HUES64 (cell line): ENCODE measurements at regions not wholly inside any gene's neighbourhood (a gene's known extent, or its start where the extent isn't known, plus 50 kb on each side); places are given as distances from the start of the nearest gene placed in this dataset.

Experiments used
- H3K27ac ChIP-seq: 2 replicates; pipeline ENCODE4 v1.7.0; 2013; ENCODE audit warnings: low read depth, low read length, inconsistent platforms
- H3K27me3 ChIP-seq: 2 replicates; pipeline ENCODE4 v1.6.1; 2013; ENCODE audit warnings: mild to moderate bottlenecking, low read length; ENCODE audit not compliant: insufficient read depth
- H3K36me3 ChIP-seq: 2 replicates; pipeline ENCODE4 v1.6.1; 2013; ENCODE audit warnings: mild to moderate bottlenecking, low read length; ENCODE audit not compliant: insufficient read depth
- H3K4me1 ChIP-seq: 2 replicates; pipeline ENCODE4 v1.6.1; 2013; ENCODE audit warnings: mild to moderate bottlenecking, low read length, moderate library complexity; ENCODE audit not compliant: insufficient read depth
- H3K4me3 ChIP-seq: 2 replicates; pipeline ENCODE4 v1.5.1; 2013; ENCODE audit warnings: mild to moderate bottlenecking, low read length, moderate library complexity
- H3K9ac ChIP-seq: 2 replicates; pipeline ENCODE4 v1.6.1; 2013; ENCODE audit warnings: mild to moderate bottlenecking, low read depth, low read length
- H3K9me3 ChIP-seq: 2 replicates; pipeline ENCODE4 v1.6.1; 2013; ENCODE audit warnings: low read depth, low read length; ENCODE audit not compliant: insufficient read depth
- WGBS: fragments of 150-250, 120-280 bp; methylation state at CpG from one replicate; pipeline ENCODE4 v1.1.7; 2013; ENCODE audit warnings: missing lambda C conversion rate; 5-methylcytosine and 5-hydroxymethylcytosine counted together

DNA sequence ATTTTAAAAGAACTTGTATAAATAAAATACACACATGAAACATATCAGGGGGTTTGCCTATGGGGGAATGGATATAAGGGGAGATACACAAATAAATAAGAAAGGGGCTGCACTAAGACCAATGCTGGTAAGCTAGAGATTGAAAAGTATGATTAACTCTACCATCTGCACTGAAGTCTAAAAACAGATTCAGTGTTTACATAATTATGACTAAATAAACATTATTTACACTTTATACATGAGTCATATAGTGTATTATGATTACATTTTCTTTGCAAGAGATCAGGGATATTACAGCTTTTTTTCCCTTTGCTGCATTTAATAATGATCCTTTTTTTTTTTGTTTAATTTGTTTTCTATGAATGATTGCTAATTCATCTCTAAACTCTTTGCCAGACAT, 367.9 kb downstream of the TMEM38B start:
- no peaks in the 10 kb centered on the region for H3K36me3 ChIP-seq
- H3K4me1 ChIP-seq, result no peaks in the 10 kb centered on the region; the same call in 1 of the 2 replicates
- peaks cover 12% of the 10 kb centered on the region for H3K9me3 ChIP-seq

DNA sequence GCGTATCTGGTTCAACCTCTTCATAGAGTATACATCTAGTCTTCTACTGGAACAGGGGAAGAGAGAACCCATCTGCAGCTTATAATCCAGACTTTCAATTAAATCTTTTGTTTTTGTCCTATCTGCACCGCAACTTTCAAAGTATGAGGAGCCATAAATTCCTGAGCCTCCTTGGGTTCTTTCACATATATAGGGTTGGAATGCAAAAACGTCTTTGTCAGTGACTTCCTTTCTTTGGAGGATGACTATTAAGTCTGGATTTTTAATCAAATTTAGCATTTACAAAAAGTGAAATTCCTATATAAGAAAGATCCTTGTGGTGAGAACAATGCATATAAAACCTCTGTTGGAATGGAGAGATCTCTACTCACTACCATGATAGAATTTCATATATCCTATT, 370.8 kb downstream of the TMEM38B start:
- H3K27me3 ChIP-seq, result no peaks in the 10 kb centered on the region
- H3K36me3 ChIP-seq, result no peaks in the 10 kb centered on the region
- H3K4me1 ChIP-seq, result no peaks in the 10 kb centered on the region; the same call in 1 of the 2 replicates
- no peak overlapping the region for H3K27ac ChIP-seq
- H3K9ac ChIP-seq, result no peak overlapping the region
- WGBS, result 100% methylated on average over 2 of the region's 3 CpGs
- H3K4me3 ChIP-seq, result no peak overlapping the region
- H3K9me3 ChIP-seq, result no peaks in the 10 kb centered on the region

More for the DNA sequence above, 367.9 kb downstream of the TMEM38B start:
- no peaks in the 10 kb centered on the region for H3K27me3 ChIP-seq
- H3K27ac ChIP-seq, result no peak overlapping the region
- no peak overlapping the region for H3K4me3 ChIP-seq
- no peak overlapping the region for H3K9ac ChIP-seq

GRCh38 chr9:106065579-106066214, 371.4 kb downstream of the TMEM38B start:
- H3K4me3 ChIP-seq, result no peak overlapping the region
- WGBS, result 100% methylated on average over 2 of the region's 2 CpGs
- H3K9ac ChIP-seq, result no peak overlapping the region
- H3K36me3 ChIP-seq, result no peaks in the 10 kb centered on the region
- no peaks in the 10 kb centered on the region for H3K27me3 ChIP-seq
- H3K27ac ChIP-seq, result no peak overlapping the region
- H3K4me1 ChIP-seq, result no peaks in the 10 kb centered on the region; the same call in 1 of the 2 replicates
- no peaks in the 10 kb centered on the region for H3K9me3 ChIP-seq

DNA sequence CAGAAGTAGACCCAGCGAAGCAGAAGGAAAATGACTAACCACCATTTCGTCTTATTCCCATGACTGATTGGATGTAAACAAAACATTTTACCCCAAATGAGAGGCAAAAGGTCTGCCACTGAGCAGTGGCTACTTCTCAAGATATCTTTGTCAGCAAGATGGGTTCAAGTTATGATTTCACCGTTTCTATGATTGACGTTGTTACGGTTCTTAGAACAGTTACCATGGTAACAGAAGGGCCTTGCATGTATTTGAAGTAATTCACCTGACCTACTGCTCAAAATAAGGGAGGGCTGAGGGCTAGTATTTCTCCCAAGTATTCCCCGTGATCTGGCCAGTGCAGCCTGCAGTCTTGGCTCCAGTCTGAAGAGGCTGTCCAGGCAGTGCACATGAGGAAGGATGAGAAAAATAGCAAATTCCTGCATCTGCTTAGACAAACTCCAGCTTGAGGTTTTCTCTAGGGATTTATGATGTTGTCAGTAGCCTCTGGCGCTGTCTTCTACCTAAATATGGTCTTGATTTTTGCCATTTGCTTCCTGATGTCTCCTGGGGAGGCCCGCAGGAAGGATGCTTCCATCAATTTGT, 372.7 kb downstream of the TMEM38B start:
- H3K4me3 ChIP-seq, result no peak overlapping the region
- no peaks in the 10 kb centered on the region for H3K27me3 ChIP-seq
- H3K27ac ChIP-seq, result no peak overlapping the region
- no peaks in the 10 kb centered on the region for H3K9me3 ChIP-seq
- H3K9ac ChIP-seq, result no peak overlapping the region
- WGBS, result 94% methylated on average over 8 of the region's 8 CpGs
- H3K36me3 ChIP-seq, result no peaks in the 10 kb centered on the region
- H3K4me1 ChIP-seq, result no peaks in the 10 kb centered on the region; the same call in 1 of the 2 replicates

- 97% methylated on average over 2 of the region's 2 CpGs for WGBS
- Histone ChIP-seq H3K36me3 (no peaks in the 10 kb centered on the region), H3K27me3 (no peaks in the 10 kb centered on the region), H3K9me3 (no peaks in the 10 kb centered on the region), H3K9ac (no peak overlapping the region), H3K4me1 (no peaks in the 10 kb centered on the region; the same call in 1 of the 2 replicates), H3K4me3 (no peak overlapping the region), H3K27ac (no peak overlapping the region)
These were observed 374.9 kb downstream of the TMEM38B start for GRCh38 chr9:106069241-106069640.

DNA sequence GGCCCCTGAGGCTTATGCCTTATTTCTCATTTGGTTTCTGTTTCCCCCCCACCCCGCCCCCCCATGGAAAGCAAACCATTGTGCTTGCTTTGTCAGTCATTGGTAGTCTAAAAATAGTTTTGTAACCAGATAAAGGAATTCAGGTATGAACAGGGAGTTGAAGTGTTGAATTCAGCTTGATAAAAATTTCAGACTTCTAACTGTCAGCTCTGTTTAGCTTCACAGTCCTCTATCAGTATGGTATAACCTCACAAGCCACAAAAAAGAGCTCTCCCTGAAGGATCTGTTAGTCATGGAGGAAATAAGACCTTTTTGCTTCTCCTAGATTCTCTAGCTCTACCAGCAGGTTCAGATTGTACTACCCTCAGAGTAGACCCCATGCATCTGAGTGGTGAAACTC, 378.1 kb downstream of the TMEM38B start:
- Histone ChIP-seq H3K27me3 (no peaks in the 10 kb centered on the region), H3K4me3 (no peak overlapping the region), H3K27ac (no peak overlapping the region), H3K9me3 (no peaks in the 10 kb centered on the region), H3K36me3 (no peaks in the 10 kb centered on the region), H3K4me1 (no peaks in the 10 kb centered on the region), H3K9ac (no peak overlapping the region)
- no CpG with 5 or more reads among the region's 1 CpG for WGBS

- H3K4me1 ChIP-seq, result no peaks in the 10 kb centered on the region
- no peaks in the 10 kb centered on the region for H3K9me3 ChIP-seq
- H3K36me3 ChIP-seq, result no peaks in the 10 kb centered on the region
- no peaks in the 10 kb centered on the region for H3K27me3 ChIP-seq
- 93% methylated on average over 1 of the region's 1 CpG for WGBS
- H3K9ac ChIP-seq, result no peak overlapping the region
- no peak overlapping the region for H3K27ac ChIP-seq
- no peak overlapping the region for H3K4me3 ChIP-seq
These were observed 379.7 kb downstream of the TMEM38B start for GRCh38 chr9:106074006-106074405.

- no peaks in the 10 kb centered on the region for H3K27me3 ChIP-seq
- H3K36me3 ChIP-seq, result no peaks in the 10 kb centered on the region
- no peaks in the 10 kb centered on the region for H3K9me3 ChIP-seq
- H3K27ac ChIP-seq, result no peak overlapping the region
- WGBS, result 97% methylated on average over 3 of the region's 3 CpGs
- no peaks in the 10 kb centered on the region for H3K4me1 ChIP-seq
- no peak overlapping the region for H3K4me3 ChIP-seq
- H3K9ac ChIP-seq, result no peak overlapping the region
These were observed 381.1 kb downstream of the TMEM38B start for GRCh38 chr9:106075236-106075959.

- Histone ChIP-seq H3K9me3 (no peaks in the 10 kb centered on the region), H3K27me3 (no peaks in the 10 kb centered on the region), H3K4me3 (no peak overlapping the region), H3K36me3 (no peaks in the 10 kb centered on the region), H3K9ac (no peak overlapping the region), H3K27ac (no peak overlapping the region), H3K4me1 (no peaks in the 10 kb centered on the region)
- 88% methylated on average over 1 of the region's 1 CpG for WGBS
These were observed 381.6 kb downstream of the TMEM38B start for GRCh38 chr9:106075960-106076327.

DNA sequence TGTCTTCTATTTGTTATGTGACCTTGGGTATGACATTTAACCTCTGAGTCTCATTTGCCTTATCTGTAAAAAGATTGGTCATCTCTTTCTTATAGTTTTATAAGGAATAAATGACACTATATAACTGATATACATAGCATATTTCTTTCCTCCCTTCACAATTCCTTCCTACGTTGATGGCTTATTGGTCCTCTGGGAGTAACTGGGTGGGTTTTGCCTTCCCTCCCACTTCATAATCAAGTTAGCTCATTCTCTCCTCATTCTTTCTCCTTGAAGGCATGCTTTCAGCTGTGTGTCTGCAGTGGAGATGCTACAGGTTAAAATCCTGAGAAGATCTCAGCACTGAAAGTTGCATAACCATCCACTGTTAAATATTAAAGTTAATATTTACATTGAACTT, 382.4 kb downstream of the TMEM38B start:
- no peaks in the 10 kb centered on the region for H3K4me1 ChIP-seq
- no peaks in the 10 kb centered on the region for H3K9me3 ChIP-seq
- H3K4me3 ChIP-seq, result no peak overlapping the region
- no peak overlapping the region for H3K9ac ChIP-seq
- no peaks in the 10 kb centered on the region for H3K36me3 ChIP-seq
- no peak overlapping the region for H3K27ac ChIP-seq
- no peaks in the 10 kb centered on the region for H3K27me3 ChIP-seq
- 82% methylated on average over 1 of the region's 1 CpG for WGBS

- Histone ChIP-seq H3K9ac (no peak overlapping the region), H3K4me1 (no peaks in the 10 kb centered on the region)
- 97% methylated on average over 2 of the region's 2 CpGs for WGBS
These were observed 383.4 kb downstream of the TMEM38B start for GRCh38 chr9:106077731-106078130.

More at GRCh38 chr9:106077731-106078130, 383.4 kb downstream of the TMEM38B start:
- Histone ChIP-seq H3K27me3 (no peaks in the 10 kb centered on the region), H3K4me3 (no peak overlapping the region), H3K36me3 (no peaks in the 10 kb centered on the region), H3K9me3 (no peaks in the 10 kb centered on the region), H3K27ac (no peak overlapping the region)
